ENCODE measurements at regions not wholly inside any gene's neighbourhood (a gene's known extent, or its start where the extent isn't known, plus 50 kb on each side); places are given as distances from the start of the nearest gene placed in this dataset.

DNA sequence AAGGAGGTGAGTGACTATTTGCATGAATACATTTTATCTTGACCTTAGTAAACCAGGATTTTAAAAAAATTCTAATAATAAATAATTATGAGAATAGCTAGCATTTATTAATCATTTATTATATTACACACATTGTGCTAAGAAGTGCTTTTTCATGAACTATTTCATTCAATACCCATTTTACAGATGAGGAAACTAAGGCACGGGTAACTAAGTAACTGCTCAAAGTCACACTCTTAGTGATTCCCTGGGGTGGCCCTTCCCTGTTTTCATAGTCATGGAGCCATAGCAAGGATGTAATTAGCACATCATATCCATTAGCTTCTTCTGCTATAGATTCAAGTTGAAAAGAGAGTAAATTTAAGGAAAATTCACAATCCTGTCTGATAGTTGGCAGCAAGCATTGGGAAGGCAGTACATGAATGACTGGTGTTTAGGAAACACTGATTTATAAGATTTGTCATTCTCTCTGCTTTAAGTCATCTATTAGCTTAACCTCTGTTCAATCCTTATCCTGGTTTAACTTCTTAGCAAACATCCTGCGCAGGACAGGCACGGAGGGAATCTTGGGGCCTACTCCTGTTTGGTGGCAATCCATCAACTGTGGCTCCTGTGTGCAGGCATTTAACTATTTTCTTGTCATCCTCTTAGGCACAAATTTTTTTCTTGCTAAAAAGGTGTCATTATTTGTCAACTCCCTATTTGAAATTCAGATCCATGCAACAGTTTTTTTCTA, 68.3 kb downstream of the RIN2 start:
- Histone ChIP-seq H3K14ac (ENCODE audit: low read length) (no peak overlapping the region), H3K9ac (ENCODE audit: low read depth, low read length, poor library complexity) (no peak overlapping the region), H2AK5ac (ENCODE audit: low read depth, low read length) (no peak overlapping the region), H3K18ac (ENCODE audit: low read length) (no peak overlapping the region), H2BK15ac (ENCODE audit: low read length) (no peak overlapping the region), H4K91ac (ENCODE audit: low read depth, low read length, poor library complexity) (no peak overlapping the region), H2BK120ac (ENCODE audit: low read depth, low read length) (no peak overlapping the region), H3K4me2 (ENCODE audit: insufficient read depth, low read length, poor library complexity, severe bottlenecking) (no peak overlapping the region), H2AFZ (ENCODE audit: low read length) (no peak overlapping the region), H2BK12ac (ENCODE audit: low read length) (no peak overlapping the region), H2BK5ac (ENCODE audit: low read length) (no peak overlapping the region), H3K4ac (ENCODE audit: low read length) (no peak overlapping the region), H3K4me1 (ENCODE audit: control insufficient read depth in 2 of 2, insufficient read depth in 1 of 2, low read depth in 1 of 2, low read length in 2 of 2) (no peaks in the 10 kb centered on the region), H3K79me1 (ENCODE audit: low read depth, low read length) (no peaks in the 10 kb centered on the region), H3K23ac (ENCODE audit: low read depth, low read length, poor library complexity) (no peak overlapping the region), H3K9me3 (replicated peaks in 1 of 2; ENCODE audit: control insufficient read depth in 2 of 2, insufficient read depth in 1 of 2, low read depth in 1 of 2, low read length in 2 of 2) (no peaks in the 10 kb centered on the region), H3K4me3 (ENCODE audit: low read length in 2 of 2) (no peak overlapping the region), H3K27me3 (ENCODE audit: control insufficient read depth in 3 of 3, insufficient read depth in 3 of 3, low read depth in 1 of 3, low read length in 3 of 3) (no peaks in the 10 kb centered on the region), H3K27ac (replicated peaks; ENCODE audit: low read length) (no peak overlapping the region), H3K36me3 (replicated peaks in 1 of 2; ENCODE audit: control insufficient read depth in 2 of 2, insufficient read depth in 2 of 2, low read length in 2 of 2) (no peaks in the 10 kb centered on the region), H4K8ac (ENCODE audit: low read depth, low read length) (no peak overlapping the region)
- no CpG with 5 or more reads among the region's 3 CpGs for WGBS, 2 donors (ENCODE audit: extremely low coverage in 2 of 2, insufficient read length in 2 of 2, insufficient replicate concordance in 1 of 2)
- no peak for DNase-seq (ENCODE audit: low spot score)

DNA sequence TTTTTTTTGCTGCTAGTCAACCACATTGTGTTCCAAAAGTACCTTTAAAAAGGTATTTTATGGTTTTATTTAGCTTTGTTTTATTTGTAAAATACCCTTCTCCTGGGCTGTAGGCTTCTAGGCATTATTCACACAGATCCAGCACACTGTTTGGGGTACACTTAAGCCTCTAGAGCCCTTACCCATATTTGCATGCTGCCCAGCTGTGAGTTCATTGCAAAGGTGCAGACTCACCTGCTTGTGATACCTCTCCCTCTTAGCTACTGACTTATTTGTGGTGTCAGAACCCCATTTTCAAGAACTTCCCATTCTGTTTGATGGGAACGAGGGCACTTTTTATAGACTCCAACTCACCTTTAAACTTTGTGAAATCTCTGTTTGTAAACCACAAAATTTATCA, 69.8 kb downstream of the RIN2 start:
- Histone ChIP-seq H3K4me2 (ENCODE audit: insufficient read depth, low read length, poor library complexity, severe bottlenecking) (no peak overlapping the region), H3K23ac (ENCODE audit: low read depth, low read length, poor library complexity) (no peak overlapping the region), H2BK120ac (ENCODE audit: low read depth, low read length) (no peak overlapping the region), H3K9ac (ENCODE audit: low read depth, low read length, poor library complexity) (no peak overlapping the region), H3K27me3 (ENCODE audit: control insufficient read depth in 3 of 3, insufficient read depth in 3 of 3, low read depth in 1 of 3, low read length in 3 of 3) (no peaks in the 10 kb centered on the region), H3K18ac (ENCODE audit: low read length) (no peak overlapping the region), H3K27ac (replicated peaks; ENCODE audit: low read length) (no peak overlapping the region), H3K4me3 (ENCODE audit: low read length in 2 of 2) (no peak overlapping the region), H3K36me3 (replicated peaks in 1 of 2; ENCODE audit: control insufficient read depth in 2 of 2, insufficient read depth in 2 of 2, low read length in 2 of 2) (no peaks in the 10 kb centered on the region), H3K4me1 (ENCODE audit: control insufficient read depth in 2 of 2, insufficient read depth in 1 of 2, low read depth in 1 of 2, low read length in 2 of 2) (no peaks in the 10 kb centered on the region), H4K8ac (ENCODE audit: low read depth, low read length) (no peak overlapping the region), H3K14ac (ENCODE audit: low read length) (no peak overlapping the region), H2AK5ac (ENCODE audit: low read depth, low read length) (no peak overlapping the region), H4K91ac (ENCODE audit: low read depth, low read length, poor library complexity) (no peak overlapping the region), H2BK15ac (ENCODE audit: low read length) (no peak overlapping the region), H3K9me3 (replicated peaks in 1 of 2; ENCODE audit: control insufficient read depth in 2 of 2, insufficient read depth in 1 of 2, low read depth in 1 of 2, low read length in 2 of 2) (no peaks in the 10 kb centered on the region), H3K79me1 (ENCODE audit: low read depth, low read length) (no peaks in the 10 kb centered on the region), H2BK12ac (ENCODE audit: low read length) (no peak overlapping the region), H3K4ac (ENCODE audit: low read length) (no peak overlapping the region), H2BK5ac (ENCODE audit: low read length) (no peak overlapping the region), H2AFZ (ENCODE audit: low read length) (no peak overlapping the region)
- no peak for DNase-seq (ENCODE audit: low spot score)
- no CpG with 5 or more reads among the region's 1 CpG for WGBS, 2 donors (ENCODE audit: extremely low coverage in 2 of 2, insufficient read length in 2 of 2, insufficient replicate concordance in 1 of 2)

DNA sequence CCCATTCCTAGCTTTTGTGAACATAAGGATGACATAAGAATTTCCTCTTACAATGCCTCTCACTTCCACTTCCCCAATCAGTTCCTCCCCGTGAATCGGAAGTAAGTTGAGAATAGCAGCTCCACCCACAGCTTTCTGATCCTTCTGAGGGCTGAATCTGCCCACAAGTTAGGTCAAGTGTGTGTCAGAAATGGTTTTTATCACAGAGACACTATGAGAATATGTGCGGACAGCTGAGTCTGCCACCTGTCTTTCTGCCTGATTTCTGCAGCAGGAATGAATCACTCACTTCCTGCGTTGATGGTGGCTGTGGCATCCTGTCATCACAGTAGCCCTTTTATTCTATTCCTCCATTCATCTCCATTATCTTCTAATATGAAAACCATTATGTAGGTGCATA, 70.2 kb downstream of the RIN2 start:
- no peak overlapping the region for H3K27ac ChIP-seq (replicated peaks; ENCODE audit: low read length)
- no peak overlapping the region for H3K4me3 ChIP-seq (ENCODE audit: low read length in 2 of 2)
- DNase-seq (ENCODE audit: low spot score): no peak

DNA sequence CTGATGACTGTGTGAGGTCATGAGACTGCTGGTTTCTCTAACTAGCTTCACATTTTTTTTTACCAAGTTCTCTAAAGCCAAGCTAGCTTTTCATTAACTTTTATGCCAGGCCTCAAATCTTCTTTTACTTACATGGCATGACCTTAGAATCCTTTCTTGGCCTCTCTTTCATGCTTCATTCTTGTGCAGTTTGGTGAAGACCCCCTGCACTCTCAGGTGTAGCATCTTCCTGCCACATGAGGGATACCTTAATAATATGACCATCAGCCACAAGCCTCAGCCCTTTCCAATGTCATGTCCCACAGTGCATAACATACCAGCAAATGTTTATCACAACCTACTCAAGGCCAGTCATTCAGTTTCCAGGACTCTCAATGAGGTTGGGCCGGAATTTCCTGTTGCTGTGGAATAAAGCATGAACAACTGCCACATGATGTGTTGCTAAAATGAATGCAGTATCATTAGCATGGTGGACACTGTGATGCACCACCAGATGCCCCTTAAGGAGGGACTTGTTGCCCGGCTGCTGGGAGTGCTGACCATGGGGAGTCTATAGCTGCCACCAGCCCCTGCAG, 72.2 kb downstream of the RIN2 start:
- no peaks in the 10 kb centered on the region for H3K79me1 ChIP-seq (ENCODE audit: low read depth, low read length)
- no peak overlapping the region for H2AK5ac ChIP-seq (ENCODE audit: low read depth, low read length)
- no peak overlapping the region for H2BK15ac ChIP-seq (ENCODE audit: low read length)
- H3K27ac ChIP-seq (replicated peaks; ENCODE audit: low read length): no peak overlapping the region
- no peak overlapping the region for H3K14ac ChIP-seq (ENCODE audit: low read length)
- H3K9me3 ChIP-seq (replicated peaks in 1 of 2; ENCODE audit: control insufficient read depth in 2 of 2, insufficient read depth in 1 of 2, low read depth in 1 of 2, low read length in 2 of 2): no peaks in the 10 kb centered on the region
- H3K4ac ChIP-seq (ENCODE audit: low read length): no peak overlapping the region
- no peak overlapping the region for H3K23ac ChIP-seq (ENCODE audit: low read depth, low read length, poor library complexity)
- H4K8ac ChIP-seq (ENCODE audit: low read depth, low read length): no peak overlapping the region
- no CpG with 5 or more reads among the region's 2 CpGs for WGBS, 2 donors (ENCODE audit: extremely low coverage in 2 of 2, insufficient read length in 2 of 2, insufficient replicate concordance in 1 of 2)
- H3K9ac ChIP-seq (ENCODE audit: low read depth, low read length, poor library complexity): no peak overlapping the region
- H3K4me1 ChIP-seq (ENCODE audit: control insufficient read depth in 2 of 2, insufficient read depth in 1 of 2, low read depth in 1 of 2, low read length in 2 of 2): peaks cover 0 to 2% of the 10 kb centered on the region in 2 donors
- no peak overlapping the region for H4K91ac ChIP-seq (ENCODE audit: low read depth, low read length, poor library complexity)
- no peak for DNase-seq (ENCODE audit: low spot score)
- no peaks in the 10 kb centered on the region for H3K27me3 ChIP-seq (ENCODE audit: control insufficient read depth in 3 of 3, insufficient read depth in 3 of 3, low read depth in 1 of 3, low read length in 3 of 3)
- H2AFZ ChIP-seq (ENCODE audit: low read length): no peak overlapping the region
- H2BK5ac ChIP-seq (ENCODE audit: low read length): no peak overlapping the region
- H2BK120ac ChIP-seq (ENCODE audit: low read depth, low read length): no peak overlapping the region
- no peaks in the 10 kb centered on the region for H3K36me3 ChIP-seq (replicated peaks in 1 of 2; ENCODE audit: control insufficient read depth in 2 of 2, insufficient read depth in 2 of 2, low read length in 2 of 2)
- H3K18ac ChIP-seq (ENCODE audit: low read length): no peak overlapping the region
- H2BK12ac ChIP-seq (ENCODE audit: low read length): no peak overlapping the region
- no peak overlapping the region for H3K4me3 ChIP-seq (ENCODE audit: low read length in 2 of 2)
- no peak overlapping the region for H3K4me2 ChIP-seq (ENCODE audit: insufficient read depth, low read length, poor library complexity, severe bottlenecking)

More for the DNA sequence above, 70.2 kb downstream of the RIN2 start:
- no peak overlapping the region for H3K18ac ChIP-seq (ENCODE audit: low read length)
- no peaks in the 10 kb centered on the region for H3K27me3 ChIP-seq (ENCODE audit: control insufficient read depth in 3 of 3, insufficient read depth in 3 of 3, low read depth in 1 of 3, low read length in 3 of 3)
- no peak overlapping the region for H3K9ac ChIP-seq (ENCODE audit: low read depth, low read length, poor library complexity)
- H2AFZ ChIP-seq (ENCODE audit: low read length): no peak overlapping the region
- H3K79me1 ChIP-seq (ENCODE audit: low read depth, low read length): no peaks in the 10 kb centered on the region
- H3K4ac ChIP-seq (ENCODE audit: low read length): no peak overlapping the region
- no peak overlapping the region for H4K8ac ChIP-seq (ENCODE audit: low read depth, low read length)
- H2BK15ac ChIP-seq (ENCODE audit: low read length): no peak overlapping the region
- no peaks in the 10 kb centered on the region for H3K9me3 ChIP-seq (replicated peaks in 1 of 2; ENCODE audit: control insufficient read depth in 2 of 2, insufficient read depth in 1 of 2, low read depth in 1 of 2, low read length in 2 of 2)
- H3K14ac ChIP-seq (ENCODE audit: low read length): no peak overlapping the region
- no peak overlapping the region for H2BK120ac ChIP-seq (ENCODE audit: low read depth, low read length)
- no peaks in the 10 kb centered on the region for H3K4me1 ChIP-seq (ENCODE audit: control insufficient read depth in 2 of 2, insufficient read depth in 1 of 2, low read depth in 1 of 2, low read length in 2 of 2)
- no peak overlapping the region for H2BK5ac ChIP-seq (ENCODE audit: low read length)
- H3K4me2 ChIP-seq (ENCODE audit: insufficient read depth, low read length, poor library complexity, severe bottlenecking): no peak overlapping the region
- H3K23ac ChIP-seq (ENCODE audit: low read depth, low read length, poor library complexity): no peak overlapping the region
- H2BK12ac ChIP-seq (ENCODE audit: low read length): no peak overlapping the region
- no peak overlapping the region for H4K91ac ChIP-seq (ENCODE audit: low read depth, low read length, poor library complexity)
- WGBS, 2 donors (ENCODE audit: extremely low coverage in 2 of 2, insufficient read length in 2 of 2, insufficient replicate concordance in 1 of 2): no CpG with 5 or more reads among the region's 4 CpGs
- no peaks in the 10 kb centered on the region for H3K36me3 ChIP-seq (replicated peaks in 1 of 2; ENCODE audit: control insufficient read depth in 2 of 2, insufficient read depth in 2 of 2, low read length in 2 of 2)
- H2AK5ac ChIP-seq (ENCODE audit: low read depth, low read length): no peak overlapping the region

Data from neuronal stem cell (in vitro differentiated cells).